ENCODE measurements at regions not wholly inside any gene's neighbourhood (a gene's known extent, or its start where the extent isn't known, plus 50 kb on each side); places are given as distances from the start of the nearest gene placed in this dataset.

DNA sequence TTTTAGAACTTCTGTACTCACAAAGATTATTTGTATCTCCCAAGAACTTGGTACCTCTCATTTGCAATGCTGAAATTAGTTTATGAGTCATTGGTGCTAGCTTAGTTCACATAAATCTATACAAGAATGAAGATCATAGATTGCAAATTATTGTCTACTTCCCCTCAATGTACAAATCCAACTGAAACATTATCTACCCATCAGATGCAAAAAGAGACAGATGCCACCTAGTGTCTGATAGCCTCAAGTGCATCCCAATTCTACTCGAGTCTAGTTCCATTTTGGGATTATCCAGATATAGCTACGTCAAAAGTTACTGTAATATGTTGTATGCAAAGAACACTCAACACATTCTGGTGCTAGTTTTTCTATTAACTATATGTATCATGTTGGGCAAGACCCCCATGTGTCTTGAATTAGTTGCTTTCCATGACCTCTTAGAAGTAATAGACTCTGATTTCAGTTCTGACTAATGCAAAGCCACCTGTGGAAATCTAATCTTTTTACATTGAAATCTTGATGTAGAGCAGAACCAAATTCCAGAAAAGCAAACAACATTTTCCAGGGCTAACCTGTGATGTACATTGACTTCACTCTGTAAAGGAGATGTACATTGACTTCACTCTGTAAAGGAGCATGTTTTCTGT, 210.0 kb downstream of the RBM43 start:
- TF ChIP-seq YY1 (IDR thresholded peaks at IDR 0.05; ENCODE audit: extremely low read depth, insufficient replicate concordance, low read depth, low read length) (no peak), POLR2A (IDR thresholded peaks at IDR 0.05; ENCODE audit: borderline replicate concordance, extremely low read depth, insufficient read depth, insufficient read length) (no peak), CEBPB (IDR thresholded peaks at IDR 0.05; ENCODE audit: low read depth) (no peak; the same call in 1 of the 2 replicates), EZH2 (IDR thresholded peaks at IDR 0.05) (no peak), ELF1 (IDR thresholded peaks at IDR 0.05; ENCODE audit: borderline replicate concordance, low read depth) (no peak), POLR2AphosphoS5 (IDR thresholded peaks at IDR 0.05; ENCODE audit: low read depth, low read length) (no peak), SRF (IDR thresholded peaks at IDR 0.05; ENCODE audit: low read depth) (no peak), ZNF274 (IDR thresholded peaks at IDR 0.05; ENCODE audit: low read depth, low read length) (no peak), JUND (IDR thresholded peaks at IDR 0.05) (no peak)
- TF ChIP-seq, protein P1, sequence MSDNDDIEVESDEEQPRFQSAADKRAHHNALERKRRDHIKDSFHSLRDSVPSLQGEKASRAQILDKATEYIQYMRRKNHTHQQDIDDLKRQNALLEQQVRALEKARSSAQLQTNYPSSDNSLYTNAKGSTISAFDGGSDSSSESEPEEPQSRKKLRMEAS (IDR thresholded peaks at IDR 0.05) = no peak
- TF ChIP-seq, protein P2, sequence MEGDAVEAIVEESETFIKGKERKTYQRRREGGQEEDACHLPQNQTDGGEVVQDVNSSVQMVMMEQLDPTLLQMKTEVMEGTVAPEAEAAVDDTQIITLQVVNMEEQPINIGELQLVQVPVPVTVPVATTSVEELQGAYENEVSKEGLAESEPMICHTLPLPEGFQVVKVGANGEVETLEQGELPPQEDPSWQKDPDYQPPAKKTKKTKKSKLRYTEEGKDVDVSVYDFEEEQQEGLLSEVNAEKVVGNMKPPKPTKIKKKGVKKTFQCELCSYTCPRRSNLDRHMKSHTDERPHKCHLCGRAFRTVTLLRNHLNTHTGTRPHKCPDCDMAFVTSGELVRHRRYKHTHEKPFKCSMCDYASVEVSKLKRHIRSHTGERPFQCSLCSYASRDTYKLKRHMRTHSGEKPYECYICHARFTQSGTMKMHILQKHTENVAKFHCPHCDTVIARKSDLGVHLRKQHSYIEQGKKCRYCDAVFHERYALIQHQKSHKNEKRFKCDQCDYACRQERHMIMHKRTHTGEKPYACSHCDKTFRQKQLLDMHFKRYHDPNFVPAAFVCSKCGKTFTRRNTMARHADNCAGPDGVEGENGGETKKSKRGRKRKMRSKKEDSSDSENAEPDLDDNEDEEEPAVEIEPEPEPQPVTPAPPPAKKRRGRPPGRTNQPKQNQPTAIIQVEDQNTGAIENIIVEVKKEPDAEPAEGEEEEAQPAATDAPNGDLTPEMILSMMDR (IDR thresholded peaks at IDR 0.05 in 2 of 3, conservative IDR thresholded peaks at IDR 0.05 in 1 of 3; ENCODE audit: borderline replicate concordance in 1 of 3, insufficient read depth in 1 of 3, low read depth in 2 of 3, low read length in 2 of 3) = peak; percentile 44 to 90 (median 81); a peak in 5 of 6 replicates
